Colonic mucosa (tissue), 4 donors: ENCODE measurements at regions not wholly inside any gene's neighbourhood (a gene's known extent, or its start where the extent isn't known, plus 50 kb on each side); places are given as distances from the start of the nearest gene placed in this dataset.

Experiments
- DNase-seq: peaks from one replicate; pipeline ENCODE4 v3.0.0-alpha.2; 2020
- H3K27ac ChIP-seq: fragments of 200-600 bp; one replicate; pipeline ENCODE4 v1.8.0; 2021
- H3K27me3 ChIP-seq: fragments of 200-600 bp; one replicate; pipeline ENCODE4 v1.8.0; 2021
- H3K36me3 ChIP-seq: fragments of 200-600 bp; one replicate; pipeline ENCODE4 v1.8.0; 2021
- H3K4me1 ChIP-seq: fragments of 200-600 bp; one replicate; pipeline ENCODE4 v1.8.0; 2021; ENCODE audit warnings: mild to moderate bottlenecking
- H3K4me3 ChIP-seq: fragments of 200-600 bp; one replicate; pipeline ENCODE4 v1.8.0; 2021
- H3K9ac ChIP-seq, 2 donors: one replicate each; pipeline ENCODE4 v1.7.0; 2013; ENCODE audit warnings: control low read depth in 2 of 2, low read depth in 2 of 2, low read length in 2 of 2
- H3K9me3 ChIP-seq: fragments of 200-600 bp; one replicate; pipeline ENCODE4 v1.8.0; 2021
- intact Hi-C: fragments of 100-400 bp; cut with DNase I; formaldehyde crosslinking; loops from one replicate; pipeline ENCODE4 v1.14.1; 2022
- TF ChIP-seq, protein P1 (sequence below): fragments of 200-600 bp; IDR thresholded peaks from one replicate; pipeline ENCODE4 v1.8.0; 2022; ENCODE audit warnings: antibody characterized with exemption, mild to moderate bottlenecking
- donor health status: healthy.
- donor health status: DM: no; HTN: no; CAD: no.
- donor health status: DM: no; HTN: no; CAD: no.

- TF ChIP-seq, protein P1, sequence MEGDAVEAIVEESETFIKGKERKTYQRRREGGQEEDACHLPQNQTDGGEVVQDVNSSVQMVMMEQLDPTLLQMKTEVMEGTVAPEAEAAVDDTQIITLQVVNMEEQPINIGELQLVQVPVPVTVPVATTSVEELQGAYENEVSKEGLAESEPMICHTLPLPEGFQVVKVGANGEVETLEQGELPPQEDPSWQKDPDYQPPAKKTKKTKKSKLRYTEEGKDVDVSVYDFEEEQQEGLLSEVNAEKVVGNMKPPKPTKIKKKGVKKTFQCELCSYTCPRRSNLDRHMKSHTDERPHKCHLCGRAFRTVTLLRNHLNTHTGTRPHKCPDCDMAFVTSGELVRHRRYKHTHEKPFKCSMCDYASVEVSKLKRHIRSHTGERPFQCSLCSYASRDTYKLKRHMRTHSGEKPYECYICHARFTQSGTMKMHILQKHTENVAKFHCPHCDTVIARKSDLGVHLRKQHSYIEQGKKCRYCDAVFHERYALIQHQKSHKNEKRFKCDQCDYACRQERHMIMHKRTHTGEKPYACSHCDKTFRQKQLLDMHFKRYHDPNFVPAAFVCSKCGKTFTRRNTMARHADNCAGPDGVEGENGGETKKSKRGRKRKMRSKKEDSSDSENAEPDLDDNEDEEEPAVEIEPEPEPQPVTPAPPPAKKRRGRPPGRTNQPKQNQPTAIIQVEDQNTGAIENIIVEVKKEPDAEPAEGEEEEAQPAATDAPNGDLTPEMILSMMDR, result no peak
- no peaks in the 10 kb centered on the region for H3K27me3 ChIP-seq
- H3K27ac ChIP-seq, result no peak overlapping the region
- H3K9ac ChIP-seq, result no peak overlapping the region
- no peaks in the 10 kb centered on the region for H3K4me1 ChIP-seq
- no peak overlapping the region for H3K4me3 ChIP-seq
- intact Hi-C loops, result no loop called here
- DNase-seq, result no peak
- H3K9me3 ChIP-seq, result no peaks in the 10 kb centered on the region
- no peaks in the 10 kb centered on the region for H3K36me3 ChIP-seq
Measured at GRCh38 chr1:24995140-24995539, 65.1 kb upstream of the RUNX3 start.

DNA sequence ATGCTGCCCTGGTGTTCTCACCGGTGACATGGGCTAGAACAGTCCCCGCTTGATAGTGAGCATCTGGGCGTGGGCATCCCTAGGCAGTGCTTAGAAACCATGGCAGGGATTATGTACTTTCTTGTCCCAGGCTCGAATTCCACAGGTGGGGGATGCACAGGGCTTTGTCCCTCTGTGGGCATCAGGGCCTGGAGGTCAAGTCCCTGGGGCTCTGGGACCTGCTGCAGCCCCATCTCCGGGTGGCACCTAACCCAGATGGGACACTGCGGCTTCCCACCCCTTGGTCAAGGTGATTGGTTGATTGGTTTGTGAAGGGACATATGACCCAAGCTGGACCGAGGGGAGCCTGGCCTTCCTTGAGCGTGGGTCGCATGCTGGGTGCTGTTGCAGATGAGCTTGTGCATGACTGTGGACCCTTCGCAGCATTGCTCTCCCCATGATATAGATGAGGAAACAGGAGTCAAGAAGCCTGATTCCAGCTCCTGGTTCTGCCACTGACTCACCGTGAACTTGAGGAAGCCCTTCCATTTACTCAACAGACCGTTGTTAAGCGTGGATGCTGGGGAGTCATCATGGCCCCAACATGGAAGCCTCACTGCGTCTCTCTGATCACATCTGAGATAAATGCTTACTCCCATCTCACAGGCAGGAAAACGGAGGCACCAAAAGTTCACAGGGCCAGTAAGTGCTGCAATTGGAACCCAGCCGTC lies 64.0 kb upstream of the RUNX3 start:
- intact Hi-C loops, result no loop called here
- TF ChIP-seq, protein P1, result no peak
- no peaks in the 10 kb centered on the region for H3K4me1 ChIP-seq
- H3K27ac ChIP-seq, result no peak overlapping the region
- H3K9me3 ChIP-seq, result no peaks in the 10 kb centered on the region
- no peaks in the 10 kb centered on the region for H3K27me3 ChIP-seq
- H3K9ac ChIP-seq, result no peak overlapping the region
- no peak overlapping the region for H3K4me3 ChIP-seq
- H3K36me3 ChIP-seq, result no peaks in the 10 kb centered on the region
- DNase-seq, result no peak

- H3K27ac ChIP-seq, result peak overlapping the region; percentile 51
- DNase-seq, result no peak
- intact Hi-C loops, result no loop called here
Measured at GRCh38 chr1:24992761-24993211, 62.7 kb upstream of the RUNX3 start.

DNA sequence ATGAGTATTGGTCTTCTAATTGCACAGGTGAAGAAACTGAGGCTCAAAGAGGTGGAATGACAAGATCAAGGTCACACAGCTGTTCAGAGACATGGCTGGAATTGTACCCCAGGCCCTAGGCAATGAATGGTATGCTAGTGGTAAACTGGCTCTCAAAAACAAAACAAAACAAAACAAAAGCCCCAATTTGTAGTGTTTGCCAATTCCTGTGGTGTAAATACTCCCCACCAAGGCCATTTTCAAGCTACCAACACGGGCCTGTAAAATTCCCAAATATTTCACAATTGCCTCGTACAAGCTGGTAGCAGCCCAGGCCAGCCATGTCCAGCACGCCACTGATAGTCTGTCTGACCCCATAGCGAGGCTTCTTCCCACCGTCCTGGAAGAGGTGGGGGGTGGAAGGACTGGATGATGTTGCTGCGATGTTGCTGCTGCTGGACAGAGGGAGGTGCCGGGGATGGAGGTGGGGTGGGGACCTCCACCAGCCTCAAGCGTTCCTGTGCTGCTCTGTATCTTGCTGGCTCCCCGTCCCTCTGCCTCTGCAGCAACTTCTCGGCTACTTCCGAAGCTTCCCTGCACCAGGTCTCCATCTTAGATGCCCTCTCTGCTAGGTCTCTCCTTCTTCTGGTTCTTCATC lies 62.2 kb upstream of the RUNX3 start:
- Histone ChIP-seq H3K4me1 (no peaks in the 10 kb centered on the region), H3K27me3 (no peaks in the 10 kb centered on the region), H3K27ac (peak overlapping the region; percentile 51), H3K9ac (no peak overlapping the region), H3K4me3 (no peak overlapping the region), H3K36me3 (no peaks in the 10 kb centered on the region), H3K9me3 (no peaks in the 10 kb centered on the region)
- DNase-seq, result no peak
- TF ChIP-seq, protein P1, result no peak
- intact Hi-C loops, result no loop called here

More at GRCh38 chr1:24992761-24993211, 62.7 kb upstream of the RUNX3 start:
- Histone ChIP-seq H3K4me1 (no peaks in the 10 kb centered on the region), H3K27me3 (no peaks in the 10 kb centered on the region), H3K36me3 (no peaks in the 10 kb centered on the region), H3K9ac (no peak overlapping the region), H3K9me3 (no peaks in the 10 kb centered on the region), H3K4me3 (no peak overlapping the region)
- TF ChIP-seq, protein P1, result no peak

GRCh38 chr1:24991697-24992096 lies 61.6 kb upstream of the RUNX3 start:
- H3K27ac ChIP-seq, result no peak overlapping the region
- intact Hi-C loops, result no loop called here

More at GRCh38 chr1:24991697-24992096, 61.6 kb upstream of the RUNX3 start:
- Histone ChIP-seq H3K9me3 (no peaks in the 10 kb centered on the region), H3K27me3 (no peaks in the 10 kb centered on the region), H3K36me3 (no peaks in the 10 kb centered on the region), H3K4me1 (no peaks in the 10 kb centered on the region), H3K4me3 (no peak overlapping the region), H3K9ac (no peak overlapping the region)
- no peak for DNase-seq
- TF ChIP-seq, protein P1, result no peak
